ENCODE measurements at regions not wholly inside any gene's neighbourhood (a gene's known extent, or its start where the extent isn't known, plus 50 kb on each side); places are given as distances from the start of the nearest gene placed in this dataset.
A peak's percentile ranks its signal among the peaks of the same experiment; 100 is the strongest.
"Not testable (repeated sequence)": the region's sequence is repeated elsewhere in the genome, so short reads cannot be mapped to it uniquely, and the experiment has no call there.

DNA sequence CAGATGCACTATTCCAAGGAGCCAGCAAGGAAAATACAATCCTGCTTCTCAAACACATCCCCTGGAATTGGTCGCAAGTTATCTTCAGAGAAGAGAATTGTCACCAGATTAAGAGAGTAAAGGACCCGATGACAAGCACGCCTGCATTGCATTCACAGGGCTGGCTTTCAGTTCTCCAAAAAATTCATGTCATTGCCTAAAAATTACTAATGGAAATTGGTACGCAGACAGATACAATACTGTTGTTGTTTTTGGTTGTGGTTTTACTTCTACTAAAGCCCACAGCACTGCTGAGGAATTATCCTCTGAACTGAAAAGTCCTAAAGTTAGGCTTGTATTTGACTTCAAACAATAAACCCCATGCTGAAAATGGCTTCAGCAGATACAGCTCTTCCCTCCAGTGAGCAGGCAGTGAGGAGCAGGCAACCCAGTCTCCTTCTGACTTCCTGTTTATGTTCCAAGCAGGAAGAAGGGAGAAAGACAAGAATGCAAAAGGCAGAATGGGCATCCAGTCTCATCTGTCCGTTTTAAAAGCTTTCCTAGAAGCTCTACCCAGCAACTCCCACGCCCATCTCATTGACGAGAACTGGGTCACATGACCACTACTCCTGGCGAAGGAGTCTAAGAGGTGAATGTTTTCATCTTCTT, 80.6 kb upstream of the ZNF366 start:
- DNase-seq, result no peak

GRCh38 chr5:72586788-72587530, 79.7 kb upstream of the ZNF366 start:
- peak; percentile 37 for DNase-seq

GRCh38 chr5:72584466-72584865, 77.3 kb upstream of the ZNF366 start:
- DNase-seq, result no peak

GRCh38 chr5:72579290-72579689, 72.1 kb upstream of the ZNF366 start:
- DNase-seq, result not testable (repeated sequence)

DNA sequence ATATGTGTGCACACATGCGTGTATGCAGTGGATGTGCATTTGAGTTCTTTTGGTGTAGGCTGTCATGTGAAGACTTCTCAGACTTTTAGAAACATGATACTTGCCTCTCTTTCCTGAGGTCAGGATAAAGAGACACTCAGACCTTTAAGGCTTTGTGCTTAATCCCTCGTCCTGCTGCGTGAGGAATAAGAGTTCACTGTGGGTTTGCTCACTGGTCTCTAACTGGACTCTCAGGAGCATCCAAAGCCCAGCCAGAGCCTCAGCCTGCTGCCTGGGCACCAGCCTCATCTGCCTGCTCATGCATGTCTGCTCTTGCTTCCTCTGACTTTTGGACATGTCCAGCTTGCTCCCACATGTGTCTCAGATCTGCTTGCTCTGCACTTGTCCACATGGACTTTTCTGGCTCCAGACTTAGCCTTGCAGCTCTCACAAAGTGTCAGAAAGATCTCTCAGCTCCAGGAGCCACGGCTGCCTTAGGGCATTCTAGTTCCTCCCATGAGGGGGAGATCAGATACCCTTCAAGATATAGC, 65.1 kb upstream of the ZNF366 start:
- no peak for DNase-seq

- no peak for DNase-seq
Measured at GRCh38 chr5:72569408-72569944, 62.3 kb upstream of the ZNF366 start.

DNA sequence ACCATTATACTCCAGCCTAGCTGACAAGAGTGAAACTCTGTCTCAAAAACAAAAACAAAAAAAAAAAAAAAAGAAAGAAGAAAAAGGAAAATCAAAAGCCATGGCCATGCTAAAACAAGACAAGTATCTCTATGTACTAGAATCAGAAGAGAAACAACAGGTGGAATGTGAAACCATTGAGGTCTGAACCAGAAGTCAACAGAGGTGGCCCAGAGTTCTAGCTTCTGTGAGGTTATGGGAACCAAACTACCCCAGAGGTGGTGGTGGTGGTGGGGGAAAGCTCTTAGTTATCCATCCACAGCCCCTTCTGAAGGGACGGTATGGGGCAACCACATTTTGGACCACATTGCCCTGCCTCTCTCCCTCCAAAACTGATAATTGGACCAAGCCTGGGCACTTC, 59.5 kb upstream of the ZNF366 start:
- DNase-seq, result no peak

DNA sequence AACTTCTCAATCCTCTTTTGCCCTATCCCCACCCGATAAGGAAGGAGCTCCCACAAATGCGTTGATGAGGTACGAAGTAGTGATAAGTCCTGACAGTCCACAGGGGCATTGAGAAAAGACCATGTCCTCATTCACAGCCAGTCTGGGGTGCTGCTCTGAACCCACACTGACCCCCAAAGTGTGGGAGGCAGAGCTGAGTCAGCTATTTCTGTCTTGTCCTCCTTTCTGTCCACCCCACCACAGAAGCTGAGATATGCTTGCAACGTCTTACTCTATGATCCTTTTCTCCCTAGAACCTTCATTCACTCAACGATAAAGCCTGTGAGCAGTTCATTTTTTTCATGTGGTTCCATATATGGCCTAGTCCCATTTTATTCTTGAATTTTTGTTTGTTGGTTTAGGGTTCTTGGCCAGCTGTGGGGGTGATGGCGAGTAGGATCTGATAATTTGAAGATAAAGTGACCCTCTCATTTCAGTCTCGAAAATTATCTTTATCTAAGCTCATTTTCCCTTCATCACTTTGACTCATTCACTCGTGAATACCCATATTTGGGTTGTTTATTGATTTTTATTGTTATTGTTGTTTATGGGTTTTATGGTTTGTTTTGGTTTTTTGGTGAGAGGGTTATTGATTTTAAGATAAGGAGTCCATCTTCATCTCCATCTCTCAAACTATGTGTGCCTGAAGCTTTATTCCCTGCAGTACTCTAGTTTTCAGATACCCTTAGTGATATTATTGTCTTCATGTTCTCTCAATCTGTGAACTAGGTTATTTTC, 58.5 kb upstream of the ZNF366 start:
- DNase-seq, result no peak

DNA sequence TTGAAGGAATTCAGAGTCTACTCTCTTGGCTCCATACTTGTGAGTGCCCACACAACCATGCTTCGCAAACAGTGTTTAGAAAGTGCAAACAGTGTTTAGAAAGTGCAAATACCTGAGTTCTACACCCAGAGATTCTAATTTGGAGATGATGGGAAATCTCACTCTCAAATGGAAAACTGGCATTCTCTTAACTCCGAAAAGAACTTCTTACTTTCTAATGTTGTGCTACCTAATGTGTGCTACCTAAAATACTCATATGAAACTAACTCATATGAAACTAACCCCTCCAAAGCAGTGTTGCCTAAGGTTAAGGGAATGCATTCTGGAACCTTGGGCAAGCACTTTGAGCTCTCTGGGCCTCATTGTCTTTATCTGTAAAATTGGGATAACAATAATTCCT, 55.5 kb upstream of the ZNF366 start:
- DNase-seq, result no peak

GRCh38 chr5:72561148-72561972, 54.1 kb upstream of the ZNF366 start:
- DNase-seq, result no peak

DNA sequence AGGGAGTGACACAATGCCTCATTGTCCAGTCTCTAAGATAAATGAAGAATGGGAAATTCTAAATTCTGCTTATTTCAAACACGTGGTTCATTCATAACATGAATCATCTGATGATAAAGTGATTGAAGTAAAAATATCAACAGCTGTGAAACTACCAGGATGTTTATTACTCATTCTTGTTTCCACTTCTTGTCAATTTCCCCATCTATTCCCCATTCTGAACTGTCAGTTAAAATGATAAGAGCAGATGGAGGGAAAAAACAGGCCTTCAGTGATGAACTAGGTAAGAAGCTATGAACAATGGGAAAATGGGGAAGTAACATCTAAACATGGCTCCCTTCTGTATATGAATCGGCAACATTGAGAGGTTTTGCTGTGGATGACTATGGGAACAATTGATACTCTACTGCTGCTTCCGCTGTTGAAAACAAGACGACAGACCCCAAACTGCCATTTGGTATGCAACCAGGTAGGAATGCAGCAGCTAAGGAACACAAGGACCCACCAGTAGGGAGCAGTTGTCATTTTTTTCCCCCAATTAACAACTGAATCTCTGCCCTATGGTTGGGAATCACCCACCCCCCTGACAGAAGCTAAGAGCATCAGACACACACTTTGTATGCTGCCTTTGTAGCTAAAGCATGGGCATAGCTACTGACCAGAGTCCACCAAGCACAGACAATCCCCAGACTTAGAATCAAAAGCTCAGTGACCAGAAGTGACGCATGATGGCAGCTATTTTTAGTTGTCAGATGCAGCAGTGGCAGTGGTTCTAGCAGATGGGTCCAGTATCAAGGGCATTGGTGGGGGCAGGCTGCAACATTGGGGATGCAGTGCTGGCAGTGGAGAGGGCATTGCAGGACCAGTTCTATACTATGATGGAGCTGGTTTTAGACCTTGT, 52.9 kb upstream of the ZNF366 start:
- DNase-seq, result no peak

GRCh38 chr5:72558383-72558782, 51.2 kb upstream of the ZNF366 start:
- DNase-seq, result no peak

DNA sequence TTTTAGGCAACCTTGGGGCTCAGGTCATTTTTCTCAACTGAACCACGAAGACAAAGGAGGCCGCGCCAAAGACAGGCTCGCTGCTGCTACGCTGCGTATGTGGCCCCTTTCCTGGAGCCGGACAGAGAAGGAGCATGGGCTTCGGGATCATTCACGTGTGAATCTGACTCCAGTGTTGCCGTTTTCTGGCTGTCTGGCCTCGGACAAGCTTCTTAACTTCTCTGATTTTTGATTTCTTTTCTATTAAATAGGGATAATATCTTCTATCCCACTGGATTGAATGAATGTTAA, 50.8 kb upstream of the ZNF366 start:
- no peak for DNase-seq

- DNase-seq, result no peak
Measured at GRCh38 chr5:72557167-72558045, 50.2 kb upstream of the ZNF366 start.

All from fibroblast of skin of right biceps (primary cell).